Neutrophil (primary cell): ENCODE measurements at regions not wholly inside any gene's neighbourhood (a gene's known extent, or its start where the extent isn't known, plus 50 kb on each side); places are given as distances from the start of the nearest gene placed in this dataset.
"Not testable (repeated sequence)": the region's sequence is repeated elsewhere in the genome, so short reads cannot be mapped to it uniquely, and the experiment has no call there.

Experiments used
- H3K27ac ChIP-seq: fragments of 200-600 bp; sonication (generic); 2 replicates; pipeline ENCODE4 v1.5.1; 2016; ENCODE audit warnings: mild to moderate bottlenecking, moderate library complexity
- H3K27me3 ChIP-seq: fragments of 200-600 bp; sonication (generic); 2 replicates; pipeline ENCODE4 v1.6.0; 2016; ENCODE audit warnings: mild to moderate bottlenecking
- H3K36me3 ChIP-seq: fragments of 200-600 bp; sonication (generic); 2 replicates; pipeline ENCODE4 v1.5.1; 2017
- H3K4me1 ChIP-seq, 2 experiments: fragments of 200-600 bp in 1 of 2; sonication (generic) in 1 of 2; 1 replicate in 1 of 2; 2 replicates in 1 of 2; pipeline versions ENCODE4 v1.5.1 to v1.6.1; 2013 to 2016; ENCODE audit warnings: low read depth in 1 of 2, low read length in 1 of 2, mild to moderate bottlenecking in 1 of 2, moderate library complexity in 1 of 2; ENCODE audit not compliant: control insufficient read depth in 1 of 2, insufficient read depth in 1 of 2
- H3K4me3 ChIP-seq, 2 experiments: fragments of 200-600 bp in 1 of 2; sonication (generic) in 1 of 2; 1 replicate in 1 of 2; 2 replicates in 1 of 2; pipeline ENCODE4 v1.5.1; 2013 to 2016; ENCODE audit warnings: low read depth in 1 of 2, low read length in 1 of 2, mild to moderate bottlenecking in 1 of 2, moderate library complexity in 1 of 2
- H3K9me3 ChIP-seq: fragments of 200-600 bp; sonication (generic); 2 replicates; pipeline ENCODE4 v1.5.1; 2016
- TF ChIP-seq, protein P1 (sequence below): fragments of 200-600 bp; sonication (generic); IDR thresholded peaks from 2 replicates; pipeline ENCODE4 v1.5.1; 2016; ENCODE audit warnings: antibody characterized with exemption

DNA sequence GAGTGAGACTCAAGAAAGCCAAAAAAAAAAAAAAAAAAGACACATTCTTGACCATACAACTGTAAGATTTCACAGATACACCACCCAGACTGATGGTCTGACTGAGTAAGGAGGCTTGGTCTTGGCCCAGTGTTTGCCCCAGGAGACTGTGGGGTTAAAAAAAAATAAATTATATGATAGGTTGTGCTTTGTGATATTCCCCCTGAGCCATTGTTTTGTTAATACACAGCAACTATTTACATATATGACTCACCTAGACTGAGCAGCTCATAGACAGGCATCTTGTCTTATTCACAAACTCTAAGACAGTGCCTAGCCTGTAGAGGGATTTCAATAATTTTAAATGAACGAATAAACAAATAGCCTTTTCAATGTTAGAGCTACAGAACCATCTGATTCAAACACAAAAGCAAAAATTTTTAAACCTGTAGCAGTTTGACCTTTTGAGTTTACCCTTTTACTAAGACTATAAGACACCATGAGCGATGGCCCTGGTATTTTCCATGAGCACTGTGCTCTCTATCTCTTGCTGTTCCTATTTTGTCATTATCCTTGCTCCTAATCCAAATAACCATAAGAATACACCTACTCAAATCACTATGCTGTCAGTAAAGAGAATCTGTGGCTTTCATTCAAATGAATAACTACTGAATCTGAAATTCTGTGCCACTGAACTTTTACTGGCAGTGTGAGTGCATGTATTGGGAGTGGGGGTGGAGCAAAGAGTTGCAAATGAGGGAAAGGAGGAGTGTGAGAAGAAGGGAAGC, 199.4 kb upstream of the PTBP2 start:
- Histone ChIP-seq H3K9me3 (no peaks in the 10 kb centered on the region), H3K4me1 (peaks cover 0 to under 1% of the 10 kb centered on the region in 2 experiments), H3K27me3 (no peaks in the 10 kb centered on the region), H3K4me3 (no peak overlapping the region), H3K27ac (no peak overlapping the region), H3K36me3 (no peaks in the 10 kb centered on the region)
- TF ChIP-seq, protein P1, sequence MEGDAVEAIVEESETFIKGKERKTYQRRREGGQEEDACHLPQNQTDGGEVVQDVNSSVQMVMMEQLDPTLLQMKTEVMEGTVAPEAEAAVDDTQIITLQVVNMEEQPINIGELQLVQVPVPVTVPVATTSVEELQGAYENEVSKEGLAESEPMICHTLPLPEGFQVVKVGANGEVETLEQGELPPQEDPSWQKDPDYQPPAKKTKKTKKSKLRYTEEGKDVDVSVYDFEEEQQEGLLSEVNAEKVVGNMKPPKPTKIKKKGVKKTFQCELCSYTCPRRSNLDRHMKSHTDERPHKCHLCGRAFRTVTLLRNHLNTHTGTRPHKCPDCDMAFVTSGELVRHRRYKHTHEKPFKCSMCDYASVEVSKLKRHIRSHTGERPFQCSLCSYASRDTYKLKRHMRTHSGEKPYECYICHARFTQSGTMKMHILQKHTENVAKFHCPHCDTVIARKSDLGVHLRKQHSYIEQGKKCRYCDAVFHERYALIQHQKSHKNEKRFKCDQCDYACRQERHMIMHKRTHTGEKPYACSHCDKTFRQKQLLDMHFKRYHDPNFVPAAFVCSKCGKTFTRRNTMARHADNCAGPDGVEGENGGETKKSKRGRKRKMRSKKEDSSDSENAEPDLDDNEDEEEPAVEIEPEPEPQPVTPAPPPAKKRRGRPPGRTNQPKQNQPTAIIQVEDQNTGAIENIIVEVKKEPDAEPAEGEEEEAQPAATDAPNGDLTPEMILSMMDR, result no peak

DNA sequence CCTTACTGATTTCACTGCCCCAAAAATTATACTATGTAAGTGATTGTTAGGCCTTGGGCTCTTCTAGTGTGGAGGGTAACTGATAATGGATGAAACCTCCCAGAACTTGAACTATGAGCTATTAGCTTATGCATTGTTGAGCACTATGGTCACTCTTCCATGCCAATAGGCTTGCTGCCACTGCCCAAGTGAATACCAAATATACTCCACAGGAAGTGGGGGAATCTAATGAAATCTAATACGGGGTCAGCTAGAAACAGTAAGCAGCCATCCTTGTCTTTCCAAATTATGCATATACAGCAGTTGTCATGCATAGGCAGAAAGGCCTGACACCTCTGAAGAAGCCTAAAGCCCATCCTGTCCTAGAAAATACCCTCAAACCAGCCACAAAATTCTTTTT, 198.7 kb upstream of the PTBP2 start:
- H3K36me3 ChIP-seq, result no peaks in the 10 kb centered on the region
- no peaks in the 10 kb centered on the region for H3K27me3 ChIP-seq
- H3K9me3 ChIP-seq, result no peaks in the 10 kb centered on the region
- no peaks in the 10 kb centered on the region for H3K4me1 ChIP-seq
- TF ChIP-seq, protein P1, result no peak
- H3K4me3 ChIP-seq, result no peak overlapping the region
- no peak overlapping the region for H3K27ac ChIP-seq

DNA sequence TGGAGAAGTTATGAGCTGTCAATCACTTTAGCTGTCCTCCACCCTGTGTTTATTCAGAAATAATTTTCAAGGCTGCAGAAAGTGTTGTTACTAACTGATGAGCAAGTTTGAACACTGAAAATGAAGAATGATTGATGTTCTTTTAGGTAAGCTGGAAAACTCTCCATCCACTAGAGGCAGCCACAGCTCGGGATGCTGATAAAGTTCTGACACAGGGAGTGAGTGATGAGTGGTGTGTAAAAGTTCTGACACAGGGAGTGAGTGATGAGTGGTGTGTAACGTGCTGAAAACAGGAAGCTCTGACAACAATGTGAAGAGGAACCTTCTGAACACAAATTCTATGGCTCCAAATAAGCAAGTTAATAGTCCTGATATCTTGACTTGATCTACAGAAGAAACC, 197.5 kb upstream of the PTBP2 start:
- Histone ChIP-seq H3K4me1 (no peaks in the 10 kb centered on the region), H3K36me3 (no peaks in the 10 kb centered on the region), H3K4me3 (no peak overlapping the region), H3K27ac (no peak overlapping the region), H3K27me3 (no peaks in the 10 kb centered on the region), H3K9me3 (peaks cover 2% of the 10 kb centered on the region)
- TF ChIP-seq, protein P1, result no peak

DNA sequence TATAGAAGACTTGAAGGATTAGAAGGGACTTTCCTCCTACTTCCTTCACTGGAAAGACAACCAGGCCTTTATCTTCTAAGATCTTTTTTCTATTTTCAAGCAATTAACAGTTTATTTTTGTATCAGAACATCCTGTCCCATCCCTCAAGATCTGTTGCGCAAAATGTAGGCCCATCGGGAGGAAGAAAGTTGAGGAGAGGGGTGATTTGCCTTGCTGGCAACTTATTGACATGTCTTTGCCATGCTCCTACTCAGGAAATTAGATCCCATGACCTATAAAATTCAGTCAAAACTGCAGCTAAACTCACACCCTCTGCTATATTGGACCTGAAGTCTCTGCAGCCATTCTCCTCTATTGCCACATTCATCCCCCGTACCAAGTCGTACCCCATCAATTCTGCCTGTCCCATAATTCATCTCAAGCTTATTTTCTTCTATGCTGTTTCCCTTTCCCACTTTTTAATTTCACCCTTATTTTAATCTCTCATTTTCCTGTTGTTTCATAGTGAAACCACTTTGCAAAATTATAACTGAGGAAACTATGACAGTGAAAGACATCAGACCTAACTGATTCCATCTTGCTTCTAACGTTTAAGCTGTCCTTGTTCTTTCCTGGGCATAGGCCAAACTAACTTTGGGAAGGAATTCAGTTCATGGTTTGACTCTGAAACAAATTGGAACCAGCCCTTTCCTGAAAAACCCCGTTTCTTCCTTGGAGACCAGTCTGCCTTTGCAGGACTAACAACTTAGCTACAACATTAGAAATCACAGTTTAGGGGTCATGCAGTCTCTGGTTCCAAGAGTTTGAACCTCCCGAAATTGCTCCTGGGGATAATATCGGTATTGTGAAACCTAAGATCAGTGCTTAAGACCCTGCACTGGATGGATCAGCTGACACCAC, 195.7 kb upstream of the PTBP2 start:
- no peaks in the 10 kb centered on the region for H3K36me3 ChIP-seq
- H3K27ac ChIP-seq, result no peak overlapping the region
- no peaks in the 10 kb centered on the region for H3K27me3 ChIP-seq
- no peaks in the 10 kb centered on the region for H3K4me1 ChIP-seq
- H3K9me3 ChIP-seq, result peaks cover 2% of the 10 kb centered on the region
- no peak overlapping the region for H3K4me3 ChIP-seq
- TF ChIP-seq, protein P1, result no peak

DNA sequence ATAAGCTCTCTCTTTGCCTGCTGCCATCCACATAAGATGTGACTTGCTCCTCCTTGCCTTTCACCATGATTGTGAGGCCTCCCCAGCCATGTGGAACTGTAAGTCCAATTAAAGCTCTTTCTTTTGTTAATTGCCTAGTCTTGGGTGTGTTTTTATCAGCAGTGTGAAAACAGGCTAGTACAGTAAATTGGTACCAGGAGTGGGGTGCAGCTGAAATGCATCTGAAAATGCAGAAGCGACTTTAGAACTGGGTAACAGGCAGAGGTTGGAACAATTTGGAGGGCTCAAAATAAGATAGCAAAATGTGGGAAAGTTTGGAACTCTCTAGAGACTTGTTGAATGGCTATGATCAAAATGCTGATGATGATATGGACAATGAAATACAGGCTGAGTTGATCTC, 192.9 kb upstream of the PTBP2 start:
- H3K9me3 ChIP-seq, H3K27me3 ChIP-seq, H3K4me1 ChIP-seq, H3K27ac ChIP-seq, H3K4me3 ChIP-seq, H3K36me3 ChIP-seq: not testable (repeated sequence)

GRCh38 chr1:96533820-96534219, 187.8 kb upstream of the PTBP2 start:
- Histone ChIP-seq H3K36me3 (no peaks in the 10 kb centered on the region), H3K4me1 (no peaks in the 10 kb centered on the region), H3K27me3 (no peaks in the 10 kb centered on the region), H3K9me3 (no peaks in the 10 kb centered on the region), H3K27ac (no peak overlapping the region), H3K4me3 (no peak overlapping the region)
- TF ChIP-seq, protein P1, result no peak
